IgD-negative memory B cell (primary cell): ENCODE measurements at regions not wholly inside any gene's neighbourhood (a gene's known extent, or its start where the extent isn't known, plus 50 kb on each side); places are given as distances from the start of the nearest gene placed in this dataset.

ENCODE experiments used
- H3K27ac Mint-ChIP-seq, 3 donors: one replicate each; pipeline ENCODE4 v1.8.0; 2020 to 2022; ENCODE audit warnings: mild to moderate bottlenecking in 3 of 3, mixed read lengths in 3 of 3, moderate library complexity in 1 of 3
- H3K27me3 Mint-ChIP-seq: one replicate; pipeline ENCODE4 v1.8.0; 2021; ENCODE audit warnings: mixed read lengths
- H3K36me3 Mint-ChIP-seq: one replicate; pipeline ENCODE4 v1.8.0; 2020; ENCODE audit warnings: mild to moderate bottlenecking, mixed read lengths
- H3K4me1 Mint-ChIP-seq, 3 donors: one replicate each; pipeline ENCODE4 v1.8.0; 2020 to 2022; ENCODE audit warnings: mixed read lengths in 3 of 3, mild to moderate bottlenecking in 1 of 3
- H3K4me3 Mint-ChIP-seq, 4 donors: one replicate each; pipeline ENCODE4 v1.8.0; 2020 to 2022; ENCODE audit warnings: mild to moderate bottlenecking in 4 of 4, mixed read lengths in 4 of 4, moderate library complexity in 3 of 4
- H3K9me3 Mint-ChIP-seq, 3 donors: one replicate each; pipeline ENCODE4 v1.8.0; 2020 to 2021; ENCODE audit warnings: mixed read lengths in 3 of 3, mild to moderate bottlenecking in 1 of 3

GRCh38 chr10:55400075-55400849, 599.2 kb upstream of the PCDH15 start:
- H3K27ac Mint-ChIP-seq, result no peak overlapping the region
- H3K9me3 Mint-ChIP-seq, result peaks cover 0 to 2% (median 0%) of the 10 kb centered on the region in 3 donors
- H3K36me3 Mint-ChIP-seq, result no peaks in the 10 kb centered on the region
- no peaks in the 10 kb centered on the region for H3K4me1 Mint-ChIP-seq
- no peaks in the 10 kb centered on the region for H3K27me3 Mint-ChIP-seq
- no peak overlapping the region for H3K4me3 Mint-ChIP-seq

GRCh38 chr10:55398497-55398882, 597.5 kb upstream of the PCDH15 start:
- Mint-ChIP-seq H3K9me3 (peaks cover 0 to 2% (median 0%) of the 10 kb centered on the region in 3 donors), H3K4me3 (peak overlapping the region in 1 of 4 donors; percentile 8), H3K27ac (no peak overlapping the region), H3K36me3 (no peaks in the 10 kb centered on the region), H3K4me1 (no peaks in the 10 kb centered on the region), H3K27me3 (no peaks in the 10 kb centered on the region)

GRCh38 chr10:55397777-55398496, 596.9 kb upstream of the PCDH15 start:
- no peaks in the 10 kb centered on the region for H3K36me3 Mint-ChIP-seq
- H3K4me3 Mint-ChIP-seq, result peak overlapping the region in 1 of 4 donors; percentile 8
- H3K27ac Mint-ChIP-seq, result no peak overlapping the region
- no peaks in the 10 kb centered on the region for H3K4me1 Mint-ChIP-seq
- H3K27me3 Mint-ChIP-seq, result no peaks in the 10 kb centered on the region
- H3K9me3 Mint-ChIP-seq, result peaks cover 0 to 2% (median 0%) of the 10 kb centered on the region in 3 donors

DNA sequence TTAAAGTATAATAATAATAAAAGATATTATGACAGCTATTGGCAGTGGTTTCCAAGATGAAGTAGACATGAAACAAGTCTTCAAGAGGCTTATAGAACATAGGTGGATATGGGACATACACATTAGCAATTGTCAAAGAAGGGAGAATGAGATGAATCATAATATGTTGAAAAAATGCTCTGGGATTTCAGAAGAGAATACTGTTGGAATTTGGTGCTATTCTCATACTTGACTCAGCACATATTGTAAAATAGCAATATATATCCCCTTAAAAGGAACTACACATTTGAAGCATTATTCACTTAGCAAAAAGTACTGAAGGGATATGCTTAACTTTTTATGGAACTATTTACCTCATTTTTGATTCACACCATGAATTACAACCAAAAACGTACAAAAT, 577.2 kb upstream of the PCDH15 start:
- Mint-ChIP-seq H3K4me3 (no peak overlapping the region), H3K4me1 (no peaks in the 10 kb centered on the region), H3K9me3 (peaks cover 1 to 6% (median 2%) of the 10 kb centered on the region in 3 donors), H3K36me3 (no peaks in the 10 kb centered on the region), H3K27me3 (no peaks in the 10 kb centered on the region), H3K27ac (no peak overlapping the region)

- H3K27ac Mint-ChIP-seq, result no peak overlapping the region
- no peaks in the 10 kb centered on the region for H3K4me1 Mint-ChIP-seq
- H3K36me3 Mint-ChIP-seq, result no peaks in the 10 kb centered on the region
- no peak overlapping the region for H3K4me3 Mint-ChIP-seq
- peaks cover 3 to 7% (median 5%) of the 10 kb centered on the region in 3 donors for H3K9me3 Mint-ChIP-seq
- H3K27me3 Mint-ChIP-seq, result no peaks in the 10 kb centered on the region
Observed at GRCh38 chr10:55374917-55375316, 573.9 kb upstream of the PCDH15 start.

DNA sequence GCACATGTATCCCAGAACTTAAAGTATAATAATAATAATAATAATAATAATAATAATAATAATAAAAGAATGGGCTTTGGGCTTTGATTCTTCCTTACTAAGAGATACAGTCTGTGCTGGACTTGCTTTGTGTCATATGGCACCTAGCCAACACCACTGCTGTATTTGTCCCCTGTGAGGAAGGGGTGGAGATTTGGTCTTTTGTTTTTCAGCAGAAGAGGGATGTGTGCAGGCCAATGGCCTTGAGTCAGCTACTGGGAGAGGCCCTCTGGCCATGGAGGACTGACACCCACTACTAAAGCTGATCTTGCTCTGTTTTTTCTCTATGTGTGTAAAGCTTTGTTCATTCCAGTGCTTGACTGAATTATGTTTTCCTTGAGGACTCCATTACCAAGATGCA, 573.0 kb upstream of the PCDH15 start:
- Mint-ChIP-seq H3K4me3 (no peak overlapping the region), H3K4me1 (no peaks in the 10 kb centered on the region), H3K27me3 (no peaks in the 10 kb centered on the region), H3K9me3 (peaks cover 3 to 7% (median 5%) of the 10 kb centered on the region in 3 donors), H3K27ac (no peak overlapping the region), H3K36me3 (no peaks in the 10 kb centered on the region)

GRCh38 chr10:55369670-55370420, 568.8 kb upstream of the PCDH15 start:
- no peaks in the 10 kb centered on the region for H3K36me3 Mint-ChIP-seq
- no peak overlapping the region for H3K27ac Mint-ChIP-seq

GRCh38 chr10:55368467-55368866, 567.4 kb upstream of the PCDH15 start:
- Mint-ChIP-seq H3K27me3 (no peaks in the 10 kb centered on the region), H3K4me3 (no peak overlapping the region), H3K9me3 (peaks cover 2 to 12% (median 5%) of the 10 kb centered on the region in 3 donors), H3K27ac (no peak overlapping the region), H3K36me3 (no peaks in the 10 kb centered on the region), H3K4me1 (no peaks in the 10 kb centered on the region)

More at GRCh38 chr10:55369670-55370420, 568.8 kb upstream of the PCDH15 start:
- Mint-ChIP-seq H3K9me3 (peaks cover 2 to 12% (median 7%) of the 10 kb centered on the region in 3 donors), H3K4me3 (no peak overlapping the region), H3K4me1 (no peaks in the 10 kb centered on the region), H3K27me3 (no peaks in the 10 kb centered on the region)

DNA sequence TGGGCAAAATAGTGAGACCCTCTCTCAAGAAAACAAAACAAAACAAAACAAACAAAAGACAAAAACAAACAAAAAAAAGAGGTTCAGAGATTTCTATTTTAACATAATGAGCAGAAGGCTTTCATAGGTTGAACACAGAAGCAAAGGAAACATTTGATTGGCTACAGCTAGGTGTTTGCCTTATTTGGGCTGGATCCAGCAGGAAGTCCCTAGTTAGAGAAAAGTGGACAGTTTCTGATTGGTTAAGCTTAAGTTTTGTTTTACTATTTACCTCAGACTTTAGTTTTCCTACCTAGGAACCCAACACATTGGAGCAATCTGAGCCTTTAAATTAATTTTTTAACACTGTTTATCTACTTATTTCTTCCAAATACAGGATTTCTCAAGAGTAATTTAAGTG, 566.5 kb upstream of the PCDH15 start:
- no peaks in the 10 kb centered on the region for H3K27me3 Mint-ChIP-seq
- H3K36me3 Mint-ChIP-seq, result no peaks in the 10 kb centered on the region
- H3K9me3 Mint-ChIP-seq, result peaks cover 2 to 5% (median 5%) of the 10 kb centered on the region in 3 donors
- H3K4me3 Mint-ChIP-seq, result peak overlapping the region in 1 of 4 donors; percentile 43
- H3K27ac Mint-ChIP-seq, result no peak overlapping the region
- no peaks in the 10 kb centered on the region for H3K4me1 Mint-ChIP-seq

- H3K27me3 Mint-ChIP-seq, result no peaks in the 10 kb centered on the region
- no peak overlapping the region for H3K27ac Mint-ChIP-seq
- H3K4me3 Mint-ChIP-seq, result no peak overlapping the region
- H3K9me3 Mint-ChIP-seq, result peaks cover 0 to 3% (median 0%) of the 10 kb centered on the region in 3 donors
- H3K36me3 Mint-ChIP-seq, result no peaks in the 10 kb centered on the region
- H3K4me1 Mint-ChIP-seq, result no peaks in the 10 kb centered on the region
Observed at GRCh38 chr10:55358539-55358938, 557.5 kb upstream of the PCDH15 start.

DNA sequence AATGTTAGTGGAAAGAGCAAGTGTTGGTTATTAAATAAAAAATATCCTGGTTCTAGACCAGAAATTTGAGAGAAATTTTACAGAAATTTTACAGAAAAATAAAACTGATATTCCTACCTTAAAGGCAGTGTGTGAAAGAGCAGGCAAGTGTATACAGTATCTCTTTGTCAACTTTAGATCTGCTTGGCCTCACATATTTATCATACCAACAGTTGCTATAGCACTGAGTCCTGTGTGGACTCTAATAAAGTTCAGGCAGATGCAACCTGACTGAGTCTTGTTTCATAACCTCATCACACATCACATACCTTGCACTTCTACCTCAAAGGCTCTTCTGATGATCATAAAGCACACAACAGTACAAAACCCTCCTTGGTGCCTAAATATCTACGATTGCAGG, 552.4 kb upstream of the PCDH15 start:
- Mint-ChIP-seq H3K4me3 (no peak overlapping the region), H3K4me1 (peaks cover 0 to 2% (median 0%) of the 10 kb centered on the region in 3 donors), H3K27ac (no peak overlapping the region), H3K27me3 (no peaks in the 10 kb centered on the region), H3K36me3 (no peaks in the 10 kb centered on the region), H3K9me3 (peaks cover 2 to 4% (median 3%) of the 10 kb centered on the region in 3 donors)

GRCh38 chr10:55351431-55351830, 550.4 kb upstream of the PCDH15 start:
- Mint-ChIP-seq H3K36me3 (no peaks in the 10 kb centered on the region), H3K4me1 (peaks cover 0 to 2% (median 0%) of the 10 kb centered on the region in 3 donors), H3K9me3 (peaks cover 2 to 4% (median 3%) of the 10 kb centered on the region in 3 donors), H3K4me3 (no peak overlapping the region), H3K27me3 (no peaks in the 10 kb centered on the region), H3K27ac (no peak overlapping the region)

- Mint-ChIP-seq H3K4me1 (peaks cover 0 to 2% (median 0%) of the 10 kb centered on the region in 3 donors), H3K27me3 (no peaks in the 10 kb centered on the region), H3K4me3 (no peak overlapping the region), H3K9me3 (peaks cover 0 to 4% (median 2%) of the 10 kb centered on the region in 3 donors), H3K27ac (no peak overlapping the region), H3K36me3 (no peaks in the 10 kb centered on the region)
Observed at GRCh38 chr10:55348534-55348933, 547.5 kb upstream of the PCDH15 start.

- no peaks in the 10 kb centered on the region for H3K27me3 Mint-ChIP-seq
- H3K36me3 Mint-ChIP-seq, result no peaks in the 10 kb centered on the region
- H3K4me3 Mint-ChIP-seq, result no peak overlapping the region
- no peaks in the 10 kb centered on the region for H3K4me1 Mint-ChIP-seq
- H3K27ac Mint-ChIP-seq, result no peak overlapping the region
- peaks cover 0 to 3% (median 3%) of the 10 kb centered on the region in 3 donors for H3K9me3 Mint-ChIP-seq
Observed at GRCh38 chr10:55330486-55330885, 529.5 kb upstream of the PCDH15 start.

GRCh38 chr10:55329796-55330195, 528.8 kb upstream of the PCDH15 start:
- Mint-ChIP-seq H3K9me3 (peaks cover 0 to under 1% (median 0%) of the 10 kb centered on the region in 3 donors), H3K27me3 (no peaks in the 10 kb centered on the region), H3K4me3 (no peak overlapping the region), H3K36me3 (no peaks in the 10 kb centered on the region), H3K4me1 (no peaks in the 10 kb centered on the region), H3K27ac (no peak overlapping the region)
